ENCODE measurements at regions not wholly inside any gene's neighbourhood (a gene's known extent, or its start where the extent isn't known, plus 50 kb on each side); places are given as distances from the start of the nearest gene placed in this dataset.

DNA sequence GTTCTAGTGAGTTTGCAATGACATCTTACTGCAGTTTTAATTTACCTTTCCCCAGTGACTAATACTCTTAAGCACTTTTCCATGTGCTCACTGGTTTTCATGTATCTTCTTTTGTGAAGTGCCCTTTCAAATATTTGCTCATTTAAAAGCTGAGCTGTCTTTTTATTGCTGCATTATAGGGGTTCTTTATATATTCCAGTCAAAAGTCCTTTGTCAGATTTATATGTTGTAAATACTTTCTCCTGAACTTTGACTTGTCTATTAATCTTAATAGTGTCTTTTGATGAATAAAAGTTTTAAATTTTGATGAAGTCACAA lies 50.2 kb upstream of the ELOVL5 start:
- TF ChIP-seq, protein P1, sequence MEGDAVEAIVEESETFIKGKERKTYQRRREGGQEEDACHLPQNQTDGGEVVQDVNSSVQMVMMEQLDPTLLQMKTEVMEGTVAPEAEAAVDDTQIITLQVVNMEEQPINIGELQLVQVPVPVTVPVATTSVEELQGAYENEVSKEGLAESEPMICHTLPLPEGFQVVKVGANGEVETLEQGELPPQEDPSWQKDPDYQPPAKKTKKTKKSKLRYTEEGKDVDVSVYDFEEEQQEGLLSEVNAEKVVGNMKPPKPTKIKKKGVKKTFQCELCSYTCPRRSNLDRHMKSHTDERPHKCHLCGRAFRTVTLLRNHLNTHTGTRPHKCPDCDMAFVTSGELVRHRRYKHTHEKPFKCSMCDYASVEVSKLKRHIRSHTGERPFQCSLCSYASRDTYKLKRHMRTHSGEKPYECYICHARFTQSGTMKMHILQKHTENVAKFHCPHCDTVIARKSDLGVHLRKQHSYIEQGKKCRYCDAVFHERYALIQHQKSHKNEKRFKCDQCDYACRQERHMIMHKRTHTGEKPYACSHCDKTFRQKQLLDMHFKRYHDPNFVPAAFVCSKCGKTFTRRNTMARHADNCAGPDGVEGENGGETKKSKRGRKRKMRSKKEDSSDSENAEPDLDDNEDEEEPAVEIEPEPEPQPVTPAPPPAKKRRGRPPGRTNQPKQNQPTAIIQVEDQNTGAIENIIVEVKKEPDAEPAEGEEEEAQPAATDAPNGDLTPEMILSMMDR (conservative IDR thresholded peaks at IDR 0.05): no peak
- no peak for TF ChIP-seq EZH2 (IDR thresholded peaks at IDR 0.05; ENCODE audit: low read depth)

All from PC-9 (cell line).